ENCODE measurements at regions not wholly inside any gene's neighbourhood (a gene's known extent, or its start where the extent isn't known, plus 50 kb on each side); places are given as distances from the start of the nearest gene placed in this dataset.

- TF ChIP-seq POLR2A (IDR thresholded peaks at IDR 0.05; ENCODE audit: low read depth, low read length) (no peak), POLR2AphosphoS5 (IDR thresholded peaks at IDR 0.05; ENCODE audit: low read depth, low read length) (no peak)
Observed at GRCh38 chr7:145700488-145700887, 416.1 kb upstream of the CNTNAP2 start.
